Epithelial cell of esophagus (primary cell): ENCODE measurements at regions not wholly inside any gene's neighbourhood (a gene's known extent, or its start where the extent isn't known, plus 50 kb on each side); places are given as distances from the start of the nearest gene placed in this dataset.

ENCODE experiments used
- DNase-seq: peaks from one replicate; pipeline ENCODE4 v3.0.0; 2010; ENCODE audit warnings: low read depth
- H3K4me3 ChIP-seq: 2 replicates; pipeline ENCODE4 v1.5.1; 2011; ENCODE audit warnings: mild to moderate bottlenecking, low read length, control low read depth
- TF ChIP-seq, protein P1 (sequence below): IDR thresholded peaks from 2 replicates; pipeline ENCODE4 v1.5.1; 2011; ENCODE audit warnings: low read depth, mild to moderate bottlenecking, low read length, control low read depth, inconsistent platforms; ENCODE audit not compliant: insufficient read depth; ENCODE audit errors: missing control alignments

DNA sequence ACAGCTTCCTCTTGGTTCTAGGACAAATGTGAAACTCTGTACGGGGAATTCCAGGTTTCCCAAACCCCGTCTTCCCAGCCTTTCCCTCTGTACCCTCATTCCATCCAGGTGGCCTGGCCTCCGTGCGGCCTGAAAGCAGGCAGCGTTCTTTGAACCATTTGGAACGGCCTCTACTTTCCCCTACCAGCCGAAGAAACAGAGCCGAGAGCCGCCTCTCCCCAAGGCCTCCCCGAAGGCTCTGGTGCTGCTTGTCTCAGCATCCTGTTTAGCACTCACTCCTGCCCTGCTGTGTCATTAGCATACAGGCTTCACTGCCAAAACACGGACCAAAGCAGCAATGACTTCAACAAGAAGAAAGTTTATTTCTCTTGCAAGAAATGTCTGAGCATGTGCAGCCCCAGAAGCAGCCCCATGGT is 137.7 kb downstream of the HSD17B3 start:
- H3K4me3 ChIP-seq = no peak overlapping the region
- no peak for DNase-seq
- TF ChIP-seq, protein P1, sequence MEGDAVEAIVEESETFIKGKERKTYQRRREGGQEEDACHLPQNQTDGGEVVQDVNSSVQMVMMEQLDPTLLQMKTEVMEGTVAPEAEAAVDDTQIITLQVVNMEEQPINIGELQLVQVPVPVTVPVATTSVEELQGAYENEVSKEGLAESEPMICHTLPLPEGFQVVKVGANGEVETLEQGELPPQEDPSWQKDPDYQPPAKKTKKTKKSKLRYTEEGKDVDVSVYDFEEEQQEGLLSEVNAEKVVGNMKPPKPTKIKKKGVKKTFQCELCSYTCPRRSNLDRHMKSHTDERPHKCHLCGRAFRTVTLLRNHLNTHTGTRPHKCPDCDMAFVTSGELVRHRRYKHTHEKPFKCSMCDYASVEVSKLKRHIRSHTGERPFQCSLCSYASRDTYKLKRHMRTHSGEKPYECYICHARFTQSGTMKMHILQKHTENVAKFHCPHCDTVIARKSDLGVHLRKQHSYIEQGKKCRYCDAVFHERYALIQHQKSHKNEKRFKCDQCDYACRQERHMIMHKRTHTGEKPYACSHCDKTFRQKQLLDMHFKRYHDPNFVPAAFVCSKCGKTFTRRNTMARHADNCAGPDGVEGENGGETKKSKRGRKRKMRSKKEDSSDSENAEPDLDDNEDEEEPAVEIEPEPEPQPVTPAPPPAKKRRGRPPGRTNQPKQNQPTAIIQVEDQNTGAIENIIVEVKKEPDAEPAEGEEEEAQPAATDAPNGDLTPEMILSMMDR = no peak

DNA sequence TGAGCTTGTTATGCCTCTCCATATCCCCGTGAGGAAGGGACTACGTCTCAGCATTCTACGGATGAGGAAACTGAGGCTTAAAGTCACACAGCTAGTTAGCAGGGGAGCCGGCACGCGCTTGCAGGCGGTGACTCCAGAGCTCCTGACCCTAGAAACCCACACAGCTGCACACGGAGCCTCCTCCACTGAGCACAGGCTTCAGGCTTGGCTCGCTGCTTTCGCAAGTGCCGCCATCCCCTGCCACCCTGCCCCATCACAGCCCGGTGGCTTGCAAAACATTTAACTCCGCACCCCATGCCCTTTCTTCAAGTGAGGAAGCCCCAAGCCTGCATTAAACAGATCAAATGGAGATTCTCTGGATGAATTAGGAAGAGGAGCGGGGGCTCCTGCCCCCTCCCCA is 138.3 kb downstream of the HSD17B3 start:
- no peak for DNase-seq
- H3K4me3 ChIP-seq = no peak overlapping the region
- TF ChIP-seq, protein P1 = no peak

DNA sequence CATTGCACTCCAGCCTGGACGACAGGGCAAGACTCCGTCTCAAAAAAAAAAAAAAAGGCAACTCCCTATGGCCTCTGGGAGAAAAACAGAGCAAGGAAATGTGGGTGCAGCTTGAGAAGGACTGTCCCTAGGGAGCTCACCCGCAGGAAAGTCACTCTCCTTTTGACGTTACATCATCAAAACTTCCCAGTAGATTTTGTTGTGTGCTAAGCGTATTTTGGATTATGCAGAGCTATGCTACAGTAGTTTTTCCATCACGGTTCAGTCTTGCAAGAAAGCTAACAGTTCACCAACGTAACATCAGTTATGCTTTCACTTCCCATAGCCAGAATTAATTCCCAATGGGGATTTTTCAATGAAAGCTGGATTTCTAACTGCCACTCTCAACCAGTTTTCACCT is 138.8 kb downstream of the HSD17B3 start:
- H3K4me3 ChIP-seq = no peak overlapping the region
- TF ChIP-seq, protein P1 = no peak
- DNase-seq = no peak

DNA sequence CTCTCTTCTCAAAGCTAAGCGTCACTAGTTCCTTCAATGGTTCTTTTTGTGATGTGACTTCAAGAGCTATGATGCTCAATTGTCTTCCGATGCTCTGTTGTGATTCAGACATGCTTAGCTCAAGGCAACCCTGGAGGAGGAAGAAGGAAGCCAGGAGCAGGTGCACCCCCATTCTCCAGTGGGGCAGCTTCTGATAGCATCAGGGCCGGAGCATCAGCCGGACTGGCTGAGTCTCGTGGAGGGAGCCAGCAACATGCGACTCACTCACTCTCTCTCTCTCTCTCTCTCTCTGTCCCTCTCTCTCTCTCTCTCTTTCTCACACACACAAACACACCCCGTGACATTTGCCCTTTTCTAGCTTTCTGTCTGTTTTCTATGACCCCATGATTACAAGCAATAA is 140.2 kb downstream of the HSD17B3 start:
- H3K4me3 ChIP-seq = no peak overlapping the region
- no peak for DNase-seq
- TF ChIP-seq, protein P1 = no peak

DNA sequence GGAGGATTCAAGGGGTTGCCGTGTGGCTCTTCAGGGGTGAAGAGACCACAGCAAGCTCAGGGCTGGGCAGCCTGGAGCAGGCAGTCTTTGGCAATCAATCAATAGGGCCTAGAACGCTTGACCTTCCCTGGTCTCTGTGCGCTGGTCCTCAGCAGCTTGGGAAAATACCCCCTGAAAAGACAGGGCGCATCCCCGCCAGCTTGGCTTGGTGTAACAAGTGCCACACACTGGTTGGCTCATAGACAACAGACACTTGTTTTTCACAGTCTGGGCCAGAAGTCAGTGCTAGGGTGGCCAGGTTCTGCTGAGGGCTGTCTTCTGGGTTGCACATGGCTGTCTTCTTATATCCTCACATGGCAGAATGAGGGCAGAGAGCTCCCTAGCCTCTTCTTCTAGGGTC is 141.1 kb downstream of the HSD17B3 start:
- DNase-seq = no peak
- H3K4me3 ChIP-seq = no peak overlapping the region
- TF ChIP-seq, protein P1 = no peak

DNA sequence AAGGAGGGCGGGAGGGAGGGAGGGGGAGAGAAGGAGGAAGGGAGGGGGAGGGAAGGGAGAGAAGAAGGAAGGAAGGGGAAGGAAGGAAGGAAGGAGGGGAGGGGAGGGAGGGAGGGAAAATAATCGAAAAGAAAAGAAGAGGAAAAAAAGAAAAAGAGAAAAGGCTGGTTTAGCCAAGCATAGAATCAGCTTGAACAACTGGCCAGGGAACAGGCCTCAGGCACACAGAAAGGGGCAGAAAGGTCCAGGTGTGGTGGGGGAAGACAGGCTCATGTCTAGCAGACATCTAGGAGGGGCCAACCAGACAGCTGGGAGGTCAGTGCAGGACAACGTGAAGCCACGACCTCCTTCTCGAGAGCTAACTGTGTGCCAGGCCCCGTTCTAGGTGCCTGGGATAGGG is 141.8 kb downstream of the HSD17B3 start:
- TF ChIP-seq, protein P1 = no peak
- DNase-seq = no peak
- no peak overlapping the region for H3K4me3 ChIP-seq

DNA sequence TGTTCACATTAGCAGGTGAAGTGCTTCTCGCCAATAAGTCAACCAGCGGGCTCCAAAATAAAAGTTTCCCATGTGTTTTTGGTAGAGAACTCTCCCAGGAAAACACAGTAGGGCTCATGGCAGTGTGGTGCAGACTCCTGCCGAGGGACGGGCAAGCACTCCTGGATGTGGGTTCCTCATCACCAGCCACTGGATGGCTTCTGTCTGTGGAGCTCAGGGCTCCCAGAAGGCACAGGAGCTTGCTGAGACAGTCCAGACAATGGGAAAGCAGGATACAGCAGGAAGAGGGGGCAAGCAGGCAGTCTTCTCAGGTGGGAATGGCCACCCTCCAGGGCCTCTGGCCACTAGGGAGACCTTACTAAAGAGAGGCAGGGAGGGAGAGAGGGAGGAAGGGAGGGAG is 142.4 kb downstream of the HSD17B3 start:
- TF ChIP-seq, protein P1 = no peak
- no peak for DNase-seq
- no peak overlapping the region for H3K4me3 ChIP-seq
